ENCODE measurements at regions not wholly inside any gene's neighbourhood (a gene's known extent, or its start where the extent isn't known, plus 50 kb on each side); places are given as distances from the start of the nearest gene placed in this dataset.

DNA sequence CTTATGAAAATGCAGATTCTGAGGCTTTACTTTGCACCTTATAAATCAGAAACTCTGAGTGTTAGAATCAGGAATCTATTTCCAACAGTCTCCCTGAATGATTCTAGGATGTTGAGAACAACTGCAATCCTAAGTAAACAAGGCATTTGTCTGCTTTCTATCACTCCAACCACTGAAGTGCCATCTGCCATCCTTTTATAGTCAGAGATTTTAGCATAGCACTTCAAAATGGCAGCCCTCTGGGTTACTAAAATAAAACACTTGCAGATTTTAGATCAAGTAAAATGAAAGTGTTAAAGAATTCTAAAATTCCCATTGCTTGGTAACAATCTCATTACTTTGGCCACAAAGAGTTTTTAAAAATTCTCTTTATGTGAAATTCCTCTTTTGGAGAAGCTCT lies 258.9 kb downstream of the CD109 start:
- Histone ChIP-seq H3K36me3 (ENCODE audit: control insufficient read depth in 2 of 2, insufficient read depth in 2 of 2, low read length in 1 of 2) (no peaks in the 10 kb centered on the region), H3K4me1 (ENCODE audit: control insufficient read depth in 2 of 2, insufficient read depth in 2 of 2, low read length in 1 of 2) (no peaks in the 10 kb centered on the region), H3K4me3 (ENCODE audit: low read depth in 1 of 2, low read length in 2 of 2) (no peak overlapping the region), H3K9me3 (ENCODE audit: control insufficient read depth in 2 of 2, insufficient read depth in 1 of 2, low read depth in 1 of 2, low read length in 1 of 2) (no peaks in the 10 kb centered on the region), H3K27ac (ENCODE audit: low read depth in 2 of 2, low read length in 1 of 2) (no peak overlapping the region), H3K27me3 (ENCODE audit: control insufficient read depth in 1 of 2, insufficient read depth in 2 of 2, low read length in 2 of 2) (no peaks in the 10 kb centered on the region)

DNA sequence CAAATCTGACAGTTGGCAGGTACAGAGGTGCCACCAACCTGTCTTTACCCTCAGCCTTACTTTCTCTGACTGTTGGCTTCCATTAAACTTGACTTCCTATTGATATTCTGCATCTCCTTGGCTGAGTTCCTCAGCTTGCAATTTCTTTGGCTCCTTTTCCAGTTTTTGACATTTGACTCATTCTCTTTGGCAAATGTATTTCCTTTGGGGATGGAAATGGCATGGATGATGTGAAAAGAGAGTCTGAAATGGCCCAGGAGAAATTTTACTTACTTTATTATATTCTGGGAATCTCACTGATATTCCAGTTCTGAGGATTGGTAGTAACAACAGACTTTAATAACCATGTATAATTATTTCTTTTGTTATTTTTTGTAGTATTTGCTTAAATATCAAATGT lies 255.2 kb downstream of the CD109 start:
- H3K4me3 ChIP-seq (ENCODE audit: low read depth in 1 of 2, low read length in 2 of 2), result no peak overlapping the region
- no peaks in the 10 kb centered on the region for H3K27me3 ChIP-seq (ENCODE audit: control insufficient read depth in 1 of 2, insufficient read depth in 2 of 2, low read length in 2 of 2)
- H3K27ac ChIP-seq (ENCODE audit: low read depth in 2 of 2, low read length in 1 of 2), result no peak overlapping the region
- H3K4me1 ChIP-seq (ENCODE audit: control insufficient read depth in 2 of 2, insufficient read depth in 2 of 2, low read length in 1 of 2), result no peaks in the 10 kb centered on the region
- peaks cover 3 to 4% of the 10 kb centered on the region in 2 donors for H3K9me3 ChIP-seq (ENCODE audit: control insufficient read depth in 2 of 2, insufficient read depth in 1 of 2, low read depth in 1 of 2, low read length in 1 of 2)
- no peaks in the 10 kb centered on the region for H3K36me3 ChIP-seq (ENCODE audit: control insufficient read depth in 2 of 2, insufficient read depth in 2 of 2, low read length in 1 of 2)

DNA sequence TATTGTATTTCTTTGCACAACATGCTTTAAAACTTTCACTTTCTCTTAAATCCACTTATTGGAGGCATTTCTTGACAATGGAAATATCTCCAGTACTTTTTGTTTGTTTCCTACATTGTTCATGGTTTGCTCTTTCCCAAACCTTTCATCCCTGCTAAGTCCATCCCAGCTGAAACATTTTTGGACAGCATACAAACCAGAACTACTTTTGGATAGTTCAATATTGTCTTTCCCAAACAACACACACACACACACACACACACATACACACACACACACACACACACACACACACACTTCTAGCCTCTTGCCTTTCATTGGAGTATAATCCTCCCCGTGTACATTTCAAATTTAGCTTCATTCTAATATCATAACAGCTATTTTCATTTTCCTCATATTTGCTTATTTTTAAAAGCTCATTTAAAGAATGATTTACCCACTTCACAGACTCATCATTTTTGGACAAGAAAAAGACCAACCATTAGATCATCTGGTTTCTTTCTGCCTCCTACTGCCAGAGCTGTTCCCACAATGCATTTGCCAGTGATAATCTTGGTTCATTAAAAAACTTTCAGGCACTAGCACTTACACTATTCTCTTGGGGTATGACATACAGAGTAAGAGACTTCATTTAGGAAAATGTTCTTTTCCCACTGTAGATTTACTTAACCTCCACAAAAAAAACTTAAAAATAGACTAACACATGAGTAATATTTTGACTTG lies 248.1 kb downstream of the CD109 start:
- H3K36me3 ChIP-seq (ENCODE audit: control insufficient read depth in 2 of 2, insufficient read depth in 2 of 2, low read length in 1 of 2), result no peaks in the 10 kb centered on the region
- H3K27ac ChIP-seq (ENCODE audit: low read depth in 2 of 2, low read length in 1 of 2), result no peak overlapping the region
- H3K9me3 ChIP-seq (ENCODE audit: control insufficient read depth in 2 of 2, insufficient read depth in 1 of 2, low read depth in 1 of 2, low read length in 1 of 2), result peaks cover 3 to 4% of the 10 kb centered on the region in 2 donors
- H3K27me3 ChIP-seq (ENCODE audit: control insufficient read depth in 1 of 2, insufficient read depth in 2 of 2, low read length in 2 of 2), result no peaks in the 10 kb centered on the region
- no peak overlapping the region for H3K4me3 ChIP-seq (ENCODE audit: low read depth in 1 of 2, low read length in 2 of 2)
- 52 to 59% methylated on average over 1 of the region's 1 CpG for WGBS, 2 donors
- H3K4me1 ChIP-seq (ENCODE audit: control insufficient read depth in 2 of 2, insufficient read depth in 2 of 2, low read length in 1 of 2), result no peaks in the 10 kb centered on the region

DNA sequence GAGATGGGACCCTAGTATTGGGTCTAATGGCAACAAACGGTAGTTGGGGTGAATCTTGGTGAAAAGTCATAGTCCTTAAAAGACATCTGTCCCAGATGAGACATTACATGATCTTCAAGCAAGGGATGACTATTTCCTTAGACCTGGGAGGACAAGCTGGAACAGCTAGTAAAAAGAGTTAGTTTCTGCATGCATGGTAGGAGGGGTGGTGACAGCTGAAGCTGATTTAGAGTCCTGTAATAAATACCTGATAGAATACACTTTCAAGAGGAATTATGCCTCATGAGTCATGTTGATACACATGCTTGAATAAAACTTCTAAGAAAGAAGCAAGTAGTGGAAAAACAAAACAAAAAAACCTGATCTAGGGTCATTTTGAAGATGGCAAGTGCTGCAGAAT lies 247.4 kb downstream of the CD109 start:
- Histone ChIP-seq H3K27ac (ENCODE audit: low read depth in 2 of 2, low read length in 1 of 2) (no peak overlapping the region), H3K9me3 (ENCODE audit: control insufficient read depth in 2 of 2, insufficient read depth in 1 of 2, low read depth in 1 of 2, low read length in 1 of 2) (peaks cover 3% of the 10 kb centered on the region in 2 donors), H3K4me1 (ENCODE audit: control insufficient read depth in 2 of 2, insufficient read depth in 2 of 2, low read length in 1 of 2) (no peaks in the 10 kb centered on the region), H3K36me3 (ENCODE audit: control insufficient read depth in 2 of 2, insufficient read depth in 2 of 2, low read length in 1 of 2) (no peaks in the 10 kb centered on the region), H3K27me3 (ENCODE audit: control insufficient read depth in 1 of 2, insufficient read depth in 2 of 2, low read length in 2 of 2) (no peaks in the 10 kb centered on the region), H3K4me3 (ENCODE audit: low read depth in 1 of 2, low read length in 2 of 2) (no peak overlapping the region)
- WGBS, 2 donors, result 76 to 92% methylated on average over 1 of the region's 1 CpG

DNA sequence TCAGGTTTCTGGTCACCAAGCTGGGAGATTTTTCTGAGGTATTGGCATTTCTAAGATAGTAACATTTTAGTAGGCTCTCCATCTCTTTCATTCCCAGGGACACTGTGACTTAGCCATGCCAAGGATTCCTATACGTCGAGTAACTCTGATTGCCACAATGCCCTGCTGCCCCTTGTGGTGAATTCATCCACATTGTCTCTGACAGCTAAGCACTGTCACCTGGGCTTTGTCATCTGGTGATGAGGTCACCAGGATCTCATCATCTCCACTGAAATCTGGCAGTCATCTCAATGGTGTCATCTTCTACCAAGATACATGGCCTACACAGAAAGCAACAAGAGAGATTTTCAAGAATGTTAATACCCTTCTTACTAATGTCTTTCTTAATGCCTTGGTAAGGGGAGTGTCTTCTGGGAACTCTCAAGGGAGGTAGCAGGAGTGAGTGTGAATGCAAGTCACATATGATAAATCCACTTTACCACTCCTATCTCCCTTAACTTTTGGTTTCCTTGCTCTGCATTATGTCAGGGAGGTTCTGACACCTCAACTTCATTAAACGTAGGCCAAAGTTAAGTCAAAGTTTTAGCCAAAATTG lies 246.7 kb downstream of the CD109 start:
- H3K27me3 ChIP-seq (ENCODE audit: control insufficient read depth in 1 of 2, insufficient read depth in 2 of 2, low read length in 2 of 2), result no peaks in the 10 kb centered on the region
- H3K9me3 ChIP-seq (ENCODE audit: control insufficient read depth in 2 of 2, insufficient read depth in 1 of 2, low read depth in 1 of 2, low read length in 1 of 2), result no peaks in the 10 kb centered on the region
- WGBS, 2 donors, result 72 to 81% methylated on average over 3 of the region's 3 CpGs
- H3K4me1 ChIP-seq (ENCODE audit: control insufficient read depth in 2 of 2, insufficient read depth in 2 of 2, low read length in 1 of 2), result no peaks in the 10 kb centered on the region
- H3K4me3 ChIP-seq (ENCODE audit: low read depth in 1 of 2, low read length in 2 of 2), result no peak overlapping the region
- no peaks in the 10 kb centered on the region for H3K36me3 ChIP-seq (ENCODE audit: control insufficient read depth in 2 of 2, insufficient read depth in 2 of 2, low read length in 1 of 2)
- H3K27ac ChIP-seq (ENCODE audit: low read depth in 2 of 2, low read length in 1 of 2), result no peak overlapping the region

DNA sequence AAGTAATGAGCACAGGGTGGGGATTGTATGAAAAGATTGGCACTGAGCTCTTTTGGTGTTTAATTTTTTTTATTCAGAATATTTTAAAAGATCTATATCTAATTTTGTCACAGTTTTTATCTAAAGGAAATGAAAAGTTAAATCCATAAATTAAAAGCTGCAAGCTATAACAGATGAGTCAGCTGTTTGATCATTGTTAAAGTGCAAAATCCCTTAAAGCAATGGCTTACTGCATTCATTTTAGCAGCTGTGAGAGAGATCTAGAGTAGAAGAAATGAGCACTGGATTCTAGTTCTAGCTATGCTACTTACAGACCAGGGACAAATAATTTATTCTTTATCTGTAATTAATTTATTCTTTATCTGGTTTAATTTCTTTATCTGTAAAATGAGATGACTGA lies 245.9 kb downstream of the CD109 start:
- no peaks in the 10 kb centered on the region for H3K4me1 ChIP-seq (ENCODE audit: control insufficient read depth in 2 of 2, insufficient read depth in 2 of 2, low read length in 1 of 2)
- H3K9me3 ChIP-seq (ENCODE audit: control insufficient read depth in 2 of 2, insufficient read depth in 1 of 2, low read depth in 1 of 2, low read length in 1 of 2), result no peaks in the 10 kb centered on the region
- no peak overlapping the region for H3K4me3 ChIP-seq (ENCODE audit: low read depth in 1 of 2, low read length in 2 of 2)

DNA sequence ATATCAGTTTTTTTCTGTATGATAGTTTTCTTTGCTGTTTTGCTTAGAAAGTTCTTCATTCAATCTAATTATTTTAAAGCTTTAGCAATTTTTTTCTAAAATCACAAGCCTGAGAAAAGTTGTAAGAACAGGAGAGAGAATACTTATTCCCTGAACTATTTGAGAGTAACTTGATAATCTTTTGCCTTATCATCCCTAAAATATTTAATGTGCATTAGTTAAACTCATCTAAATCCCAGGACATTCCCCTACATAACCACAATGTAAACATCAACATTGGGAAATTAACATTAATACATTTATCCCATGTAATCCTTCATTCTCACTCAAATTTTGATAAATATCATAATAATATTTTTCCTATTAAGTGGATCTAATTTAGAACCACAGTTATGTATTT lies 241.8 kb downstream of the CD109 start:
- Histone ChIP-seq H3K36me3 (ENCODE audit: control insufficient read depth in 2 of 2, insufficient read depth in 2 of 2, low read length in 1 of 2) (no peaks in the 10 kb centered on the region), H3K4me3 (ENCODE audit: low read depth in 1 of 2, low read length in 2 of 2) (no peak overlapping the region), H3K27ac (ENCODE audit: low read depth in 2 of 2, low read length in 1 of 2) (no peak overlapping the region), H3K9me3 (ENCODE audit: control insufficient read depth in 2 of 2, insufficient read depth in 1 of 2, low read depth in 1 of 2, low read length in 1 of 2) (no peaks in the 10 kb centered on the region), H3K4me1 (ENCODE audit: control insufficient read depth in 2 of 2, insufficient read depth in 2 of 2, low read length in 1 of 2) (no peaks in the 10 kb centered on the region), H3K27me3 (ENCODE audit: control insufficient read depth in 1 of 2, insufficient read depth in 2 of 2, low read length in 2 of 2) (no peaks in the 10 kb centered on the region)

More for the DNA sequence above, 245.9 kb downstream of the CD109 start:
- no peaks in the 10 kb centered on the region for H3K27me3 ChIP-seq (ENCODE audit: control insufficient read depth in 1 of 2, insufficient read depth in 2 of 2, low read length in 2 of 2)
- no peaks in the 10 kb centered on the region for H3K36me3 ChIP-seq (ENCODE audit: control insufficient read depth in 2 of 2, insufficient read depth in 2 of 2, low read length in 1 of 2)
- H3K27ac ChIP-seq (ENCODE audit: low read depth in 2 of 2, low read length in 1 of 2), result no peak overlapping the region

DNA sequence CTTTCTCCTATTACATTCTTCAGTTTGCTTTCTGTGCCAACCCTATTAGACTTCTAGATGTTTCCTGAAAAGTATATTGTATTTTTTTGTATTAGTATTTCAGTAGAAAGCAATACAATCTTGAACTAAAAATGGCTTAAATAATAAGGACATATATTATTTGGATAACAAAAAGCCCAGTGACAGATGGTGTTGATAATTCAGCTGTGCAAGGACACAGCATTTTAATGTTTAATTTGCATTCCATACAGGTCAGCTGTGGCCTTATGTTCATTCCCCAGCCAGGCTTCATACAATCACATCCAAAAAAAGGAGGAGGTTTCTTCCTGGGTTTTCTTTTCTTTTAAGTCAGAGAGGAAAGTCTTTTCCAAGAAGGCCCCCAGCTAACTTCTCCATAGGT lies 236.9 kb downstream of the CD109 start:
- no peaks in the 10 kb centered on the region for H3K27me3 ChIP-seq (ENCODE audit: control insufficient read depth in 1 of 2, insufficient read depth in 2 of 2, low read length in 2 of 2)
- H3K4me3 ChIP-seq (ENCODE audit: low read depth in 1 of 2, low read length in 2 of 2), result no peak overlapping the region
- H3K27ac ChIP-seq (ENCODE audit: low read depth in 2 of 2, low read length in 1 of 2), result no peak overlapping the region
- H3K4me1 ChIP-seq (ENCODE audit: control insufficient read depth in 2 of 2, insufficient read depth in 2 of 2, low read length in 1 of 2), result no peaks in the 10 kb centered on the region
- H3K9me3 ChIP-seq (ENCODE audit: control insufficient read depth in 2 of 2, insufficient read depth in 1 of 2, low read depth in 1 of 2, low read length in 1 of 2), result peaks cover 0 to 8% of the 10 kb centered on the region in 2 donors
- H3K36me3 ChIP-seq (ENCODE audit: control insufficient read depth in 2 of 2, insufficient read depth in 2 of 2, low read length in 1 of 2), result no peaks in the 10 kb centered on the region

DNA sequence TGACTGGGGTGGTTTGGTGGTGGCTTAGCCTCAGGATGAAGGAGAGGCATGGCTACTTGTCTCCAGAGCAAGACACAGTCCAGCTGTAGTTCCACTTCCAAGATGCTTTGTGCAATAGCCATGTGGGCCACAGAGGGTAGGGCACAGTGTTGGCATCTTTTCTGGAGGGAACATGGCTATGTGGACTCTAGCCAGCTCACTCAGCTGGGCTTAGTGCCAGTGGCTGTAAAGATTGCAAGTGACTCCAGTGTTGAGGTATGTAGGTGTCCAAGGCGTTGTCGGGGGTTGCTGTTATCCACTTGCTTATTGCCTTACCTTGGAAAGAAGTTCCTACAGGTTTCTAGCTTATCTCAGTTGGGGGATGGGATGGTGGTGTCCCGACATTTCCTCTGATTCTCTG lies 233.4 kb downstream of the CD109 start:
- WGBS, 2 donors, result 70 to 72% methylated on average over 3 of the region's 3 CpGs
- H3K27ac ChIP-seq (ENCODE audit: low read depth in 2 of 2, low read length in 1 of 2), result no peak overlapping the region
- H3K9me3 ChIP-seq (ENCODE audit: control insufficient read depth in 2 of 2, insufficient read depth in 1 of 2, low read depth in 1 of 2, low read length in 1 of 2), result peaks cover 0 to 10% of the 10 kb centered on the region in 2 donors
- no peaks in the 10 kb centered on the region for H3K27me3 ChIP-seq (ENCODE audit: control insufficient read depth in 1 of 2, insufficient read depth in 2 of 2, low read length in 2 of 2)
- H3K4me1 ChIP-seq (ENCODE audit: control insufficient read depth in 2 of 2, insufficient read depth in 2 of 2, low read length in 1 of 2), result no peaks in the 10 kb centered on the region
- no peaks in the 10 kb centered on the region for H3K36me3 ChIP-seq (ENCODE audit: control insufficient read depth in 2 of 2, insufficient read depth in 2 of 2, low read length in 1 of 2)
- no peak overlapping the region for H3K4me3 ChIP-seq (ENCODE audit: low read depth in 1 of 2, low read length in 2 of 2)

DNA sequence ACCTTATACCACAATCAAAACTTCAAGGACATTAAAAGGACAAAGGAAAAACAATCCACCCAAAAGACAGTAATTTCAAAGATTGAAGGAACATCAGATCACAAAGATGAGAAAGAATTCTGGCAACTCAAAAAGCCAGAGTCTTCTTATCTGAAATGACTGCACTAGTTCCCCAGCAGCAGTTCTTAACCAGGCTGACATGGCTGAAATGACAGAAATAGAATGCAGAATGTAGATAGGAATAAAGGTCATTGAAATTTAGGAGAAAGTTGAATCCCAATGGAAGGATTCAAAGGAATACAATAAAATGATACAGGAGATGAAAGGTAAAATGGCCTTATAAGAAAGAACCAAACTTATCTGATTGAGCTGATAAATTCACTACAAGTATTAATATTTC lies 231.4 kb downstream of the CD109 start:
- peaks cover 0 to 10% of the 10 kb centered on the region in 2 donors for H3K9me3 ChIP-seq (ENCODE audit: control insufficient read depth in 2 of 2, insufficient read depth in 1 of 2, low read depth in 1 of 2, low read length in 1 of 2)
- no peaks in the 10 kb centered on the region for H3K36me3 ChIP-seq (ENCODE audit: control insufficient read depth in 2 of 2, insufficient read depth in 2 of 2, low read length in 1 of 2)
- H3K27me3 ChIP-seq (ENCODE audit: control insufficient read depth in 1 of 2, insufficient read depth in 2 of 2, low read length in 2 of 2), result no peaks in the 10 kb centered on the region
- H3K4me1 ChIP-seq (ENCODE audit: control insufficient read depth in 2 of 2, insufficient read depth in 2 of 2, low read length in 1 of 2), result no peaks in the 10 kb centered on the region
- H3K27ac ChIP-seq (ENCODE audit: low read depth in 2 of 2, low read length in 1 of 2), result no peak overlapping the region
- H3K4me3 ChIP-seq (ENCODE audit: low read depth in 1 of 2, low read length in 2 of 2), result no peak overlapping the region
